ENCODE measurements at regions not wholly inside any gene's neighbourhood (a gene's known extent, or its start where the extent isn't known, plus 50 kb on each side); places are given as distances from the start of the nearest gene placed in this dataset.

- DNase-seq (ENCODE audit: extremely low read depth, low read depth): no peak
Observed at GRCh38 chr11:71334191-71334590, 81.8 kb upstream of the SHANK2 start.

- no peak for DNase-seq (ENCODE audit: extremely low read depth, low read depth)
Observed at GRCh38 chr11:71333473-71333872, 81.1 kb upstream of the SHANK2 start.

- DNase-seq (ENCODE audit: extremely low read depth, low read depth): no peak
Observed at GRCh38 chr11:71332447-71332846, 80.1 kb upstream of the SHANK2 start.

- no peak for DNase-seq (ENCODE audit: extremely low read depth, low read depth)
Observed at GRCh38 chr11:71332046-71332445, 79.7 kb upstream of the SHANK2 start.

- DNase-seq (ENCODE audit: extremely low read depth, low read depth): no peak
Observed at GRCh38 chr11:71331631-71332030, 79.3 kb upstream of the SHANK2 start.

- no peak for DNase-seq (ENCODE audit: extremely low read depth, low read depth)
Observed at GRCh38 chr11:71330996-71331395, 78.6 kb upstream of the SHANK2 start.

- no peak for DNase-seq (ENCODE audit: extremely low read depth, low read depth)
Observed at GRCh38 chr11:71330349-71330748, 78.0 kb upstream of the SHANK2 start.

- no peak for DNase-seq (ENCODE audit: extremely low read depth, low read depth)
Observed at GRCh38 chr11:71329786-71330185, 77.4 kb upstream of the SHANK2 start.

GRCh38 chr11:71329165-71329510, 76.8 kb upstream of the SHANK2 start:
- no peak for DNase-seq (ENCODE audit: extremely low read depth, low read depth)

- no peak for DNase-seq (ENCODE audit: extremely low read depth, low read depth)
Observed at GRCh38 chr11:71327156-71328085, 75.0 kb upstream of the SHANK2 start.

- DNase-seq (ENCODE audit: extremely low read depth, low read depth): no peak
Observed at GRCh38 chr11:71326328-71326940, 74.1 kb upstream of the SHANK2 start.

GRCh38 chr11:71325418-71326327, 73.3 kb upstream of the SHANK2 start:
- no peak for DNase-seq (ENCODE audit: extremely low read depth, low read depth)

GRCh38 chr11:71324788-71325417, 72.5 kb upstream of the SHANK2 start:
- no peak for DNase-seq (ENCODE audit: extremely low read depth, low read depth)

GRCh38 chr11:71323876-71324526, 71.6 kb upstream of the SHANK2 start:
- no peak for DNase-seq (ENCODE audit: extremely low read depth, low read depth)

- no peak for DNase-seq (ENCODE audit: extremely low read depth, low read depth)
Observed at GRCh38 chr11:71322861-71323582, 70.6 kb upstream of the SHANK2 start.

GRCh38 chr11:71322192-71322735, 69.9 kb upstream of the SHANK2 start:
- no peak for DNase-seq (ENCODE audit: extremely low read depth, low read depth)

- DNase-seq (ENCODE audit: extremely low read depth, low read depth): no peak
Observed at GRCh38 chr11:71321433-71322191, 69.2 kb upstream of the SHANK2 start.

- no peak for DNase-seq (ENCODE audit: extremely low read depth, low read depth)
Observed at GRCh38 chr11:71316701-71317100, 64.3 kb upstream of the SHANK2 start.
